PC-9 (cell line): ENCODE measurements at regions not wholly inside any gene's neighbourhood (a gene's known extent, or its start where the extent isn't known, plus 50 kb on each side); places are given as distances from the start of the nearest gene placed in this dataset.

Source experiments
- BruUV-seq: library from RNA; stranded (reverse); fragments of 400-500 nt; replicated peaks from 2 replicates; lab custom pipeline; 2021; lab: Mats Ljungman, UMichigan
- CTCF ChIA-PET: fragments of 300-600 bp; sonication (Branson Sonifier 250); formaldehyde crosslinking; loops from one replicate; lab custom pipeline; 2022; ENCODE audit warnings: antibody characterized with exemption; lab: Charles Lee
- POLR2A ChIA-PET: fragments of 300-600 bp; sonication (Branson Sonifier 250); formaldehyde crosslinking; loops from one replicate; lab custom pipeline; 2022; ENCODE audit warnings: antibody characterized with exemption; ENCODE audit not compliant: unreplicated experiment; lab: Charles Lee
- DNase-seq, 2 experiments: peaks; one replicate each; pipeline versions ENCODE4 v3.0.0 to v3.0.0-alpha.2; 2015 to 2022; ENCODE audit warnings: mixed read lengths in 1 of 2
- H2AFZ ChIP-seq: fragments of 200-600 bp; sonication (generic); 2 replicates; pipeline ENCODE4 v1.8.1; 2017; ENCODE audit warnings: antibody characterized with exemption
- H3F3A ChIP-seq: fragments of 200-600 bp; sonication (generic); 2 replicates; pipeline ENCODE4 v1.8.1; 2017; ENCODE audit warnings: antibody characterized with exemption, mild to moderate bottlenecking, low read depth; ENCODE audit not compliant: insufficient read depth
- H3K27ac ChIP-seq: fragments of 200-600 bp; sonication (generic); 2 replicates; pipeline ENCODE4 v1.6.1; 2016; ENCODE audit warnings: mixed run types
- H3K27me3 ChIP-seq: fragments of 200-600 bp; sonication (generic); 2 replicates; pipeline ENCODE4 v1.6.1; 2016; ENCODE audit warnings: low read depth, mixed run types; ENCODE audit not compliant: insufficient read depth
- H3K36me3 ChIP-seq: fragments of 200-600 bp; sonication (generic); 2 replicates; pipeline ENCODE4 v1.6.1; 2016; ENCODE audit warnings: low read depth, mixed run types
- H3K4me1 ChIP-seq: fragments of 200-600 bp; sonication (generic); replicated peaks from 2 replicates; pipeline ENCODE4 v1.6.1; 2016; ENCODE audit warnings: mixed run types; ENCODE audit not compliant: insufficient read depth
- H3K4me2 ChIP-seq: fragments of 200-600 bp; sonication (generic); 2 replicates; pipeline ENCODE4 v1.6.1; 2017; ENCODE audit warnings: mixed run types
- H3K4me3 ChIP-seq: fragments of 200-600 bp; sonication (generic); 2 replicates; pipeline ENCODE4 v1.6.1; 2016; ENCODE audit warnings: mixed run types
- H3K79me2 ChIP-seq: fragments of 200-600 bp; sonication (generic); 2 replicates; pipeline ENCODE4 v1.6.1; 2017; ENCODE audit warnings: low read depth, mixed run types
- H3K9me2 ChIP-seq: fragments of 200-600 bp; sonication (generic); 2 replicates; pipeline ENCODE4 v1.8.1; 2017; ENCODE audit warnings: mild to moderate bottlenecking; ENCODE audit not compliant: insufficient read depth
- H3K9me3 ChIP-seq: fragments of 200-600 bp; sonication (generic); 2 replicates; pipeline ENCODE4 v1.8.1; 2016; ENCODE audit warnings: low read depth; ENCODE audit not compliant: insufficient read depth
- H4K20me1 ChIP-seq: fragments of 200-600 bp; sonication (generic); 2 replicates; pipeline ENCODE4 v1.8.1; 2017; ENCODE audit not compliant: insufficient read depth
- CTCF ChIP-seq: fragments of 200-600 bp; sonication (generic); conservative IDR thresholded peaks from 2 replicates; pipeline ENCODE4 v1.6.1; 2017; ENCODE audit warnings: mixed run types, antibody characterized with exemption, mild to moderate bottlenecking, moderate library complexity
- EZH2 ChIP-seq: fragments of 200-600 bp; sonication (generic); IDR thresholded peaks from 2 replicates; pipeline ENCODE4 v1.8.0; 2017; ENCODE audit warnings: antibody characterized with exemption, low read depth
- intact Hi-C: fragments of 100-400 bp; cut with micrococcal nuclease; formaldehyde crosslinking; loops from one replicate; pipeline ENCODE4 v1.10.0; 2022; ENCODE audit not compliant: unreplicated experiment

- ChIA-PET CTCF (no interaction called here), POLR2A (no interaction called here)
- no TSS peak for BruUV-seq
- Histone ChIP-seq H3F3A (no peaks in the 10 kb centered on the region), H2AFZ (no peak overlapping the region), H3K9me3 (no peaks in the 10 kb centered on the region), H3K4me3 (no peak overlapping the region), H3K4me1 (no peaks in the 10 kb centered on the region), H3K27me3 (no peaks in the 10 kb centered on the region), H3K27ac (no peak overlapping the region), H3K4me2 (no peak overlapping the region), H3K9me2 (no peaks in the 10 kb centered on the region), H4K20me1 (no peaks in the 10 kb centered on the region), H3K79me2 (no peaks in the 10 kb centered on the region), H3K36me3 (no peaks in the 10 kb centered on the region)
- intact Hi-C loops, result no loop called here
- TF ChIP-seq CTCF, result no peak
- no peak for TF ChIP-seq EZH2
- DNase-seq, result no peak
Measured at GRCh38 chr12:93977081-93977480, 171.3 kb upstream of the PLXNC1 start.

- Histone ChIP-seq H3K27ac (no peak overlapping the region), H3K9me3 (no peaks in the 10 kb centered on the region), H4K20me1 (no peaks in the 10 kb centered on the region), H2AFZ (no peak overlapping the region), H3K4me2 (no peak overlapping the region), H3K9me2 (no peaks in the 10 kb centered on the region), H3K4me3 (no peak overlapping the region), H3K4me1 (no peaks in the 10 kb centered on the region), H3K79me2 (no peaks in the 10 kb centered on the region), H3F3A (no peaks in the 10 kb centered on the region; the same call in 1 of the 2 replicates), H3K27me3 (no peaks in the 10 kb centered on the region), H3K36me3 (no peaks in the 10 kb centered on the region)
- intact Hi-C loops, result loop anchor here (2.0 kb wide), 1 partner anchor 410 kb away; no protein-coding TSS in a partner anchor
- ChIA-PET POLR2A (no interaction called here), CTCF (interaction anchor here (0.6 kb wide), 1 partner anchor 244 kb away, joined by 3 read pairs; no protein-coding TSS in a partner anchor)
- TF ChIP-seq EZH2 (no peak), CTCF (no peak)
- BruUV-seq, result no TSS peak
- DNase-seq, result no peak
Measured at GRCh38 chr12:93978553-93978952, 169.8 kb upstream of the PLXNC1 start.

GRCh38 chr12:93979189-93979588, 169.2 kb upstream of the PLXNC1 start:
- no peaks in the 10 kb centered on the region; the same call in 1 of the 2 replicates for H3F3A ChIP-seq
- H3K4me3 ChIP-seq, result no peak overlapping the region
- H3K4me1 ChIP-seq, result no peaks in the 10 kb centered on the region
- H3K9me3 ChIP-seq, result no peaks in the 10 kb centered on the region
- intact Hi-C loops, result loop anchor here (2.0 kb wide), 1 partner anchor 410 kb away; no protein-coding TSS in a partner anchor
- H3K4me2 ChIP-seq, result no peak overlapping the region
- H3K9me2 ChIP-seq, result no peaks in the 10 kb centered on the region
- TF ChIP-seq CTCF, result peak; percentile 51
- TF ChIP-seq EZH2, result no peak
- H3K27me3 ChIP-seq, result no peaks in the 10 kb centered on the region
- H3K27ac ChIP-seq, result no peak overlapping the region
- no peaks in the 10 kb centered on the region for H3K36me3 ChIP-seq
- H2AFZ ChIP-seq, result no peak overlapping the region
- ChIA-PET CTCF (no interaction called here), POLR2A (no interaction called here)
- no peaks in the 10 kb centered on the region for H3K79me2 ChIP-seq
- no peaks in the 10 kb centered on the region for H4K20me1 ChIP-seq
- no peak for DNase-seq
- no TSS peak for BruUV-seq
